ENCODE measurements at regions not wholly inside any gene's neighbourhood (a gene's known extent, or its start where the extent isn't known, plus 50 kb on each side); places are given as distances from the start of the nearest gene placed in this dataset.

DNA sequence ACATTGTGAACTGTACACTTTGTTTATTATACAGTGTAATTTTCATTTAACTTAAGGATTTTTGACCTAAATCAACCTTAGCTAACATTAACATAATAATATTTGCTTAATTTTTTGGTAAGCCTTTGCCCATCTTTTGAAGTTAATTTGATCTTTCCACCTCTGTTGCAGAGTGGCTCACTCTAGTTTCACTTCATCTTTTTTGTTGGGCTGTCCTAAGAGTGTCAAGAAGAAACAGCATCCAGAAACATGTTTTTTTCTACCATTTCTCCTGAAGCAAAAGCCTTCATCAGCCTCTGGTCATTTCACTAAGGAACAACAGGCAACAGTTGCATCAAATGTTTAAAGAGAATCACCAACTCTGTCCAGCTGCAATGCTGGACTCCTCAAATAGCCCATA lies 824.7 kb downstream of the REEP3 start:
- TF ChIP-seq SNAI2 (CRISPR knock-in tag; IDR thresholded peaks at IDR 0.05): no peak
- TF ChIP-seq, protein P1, sequence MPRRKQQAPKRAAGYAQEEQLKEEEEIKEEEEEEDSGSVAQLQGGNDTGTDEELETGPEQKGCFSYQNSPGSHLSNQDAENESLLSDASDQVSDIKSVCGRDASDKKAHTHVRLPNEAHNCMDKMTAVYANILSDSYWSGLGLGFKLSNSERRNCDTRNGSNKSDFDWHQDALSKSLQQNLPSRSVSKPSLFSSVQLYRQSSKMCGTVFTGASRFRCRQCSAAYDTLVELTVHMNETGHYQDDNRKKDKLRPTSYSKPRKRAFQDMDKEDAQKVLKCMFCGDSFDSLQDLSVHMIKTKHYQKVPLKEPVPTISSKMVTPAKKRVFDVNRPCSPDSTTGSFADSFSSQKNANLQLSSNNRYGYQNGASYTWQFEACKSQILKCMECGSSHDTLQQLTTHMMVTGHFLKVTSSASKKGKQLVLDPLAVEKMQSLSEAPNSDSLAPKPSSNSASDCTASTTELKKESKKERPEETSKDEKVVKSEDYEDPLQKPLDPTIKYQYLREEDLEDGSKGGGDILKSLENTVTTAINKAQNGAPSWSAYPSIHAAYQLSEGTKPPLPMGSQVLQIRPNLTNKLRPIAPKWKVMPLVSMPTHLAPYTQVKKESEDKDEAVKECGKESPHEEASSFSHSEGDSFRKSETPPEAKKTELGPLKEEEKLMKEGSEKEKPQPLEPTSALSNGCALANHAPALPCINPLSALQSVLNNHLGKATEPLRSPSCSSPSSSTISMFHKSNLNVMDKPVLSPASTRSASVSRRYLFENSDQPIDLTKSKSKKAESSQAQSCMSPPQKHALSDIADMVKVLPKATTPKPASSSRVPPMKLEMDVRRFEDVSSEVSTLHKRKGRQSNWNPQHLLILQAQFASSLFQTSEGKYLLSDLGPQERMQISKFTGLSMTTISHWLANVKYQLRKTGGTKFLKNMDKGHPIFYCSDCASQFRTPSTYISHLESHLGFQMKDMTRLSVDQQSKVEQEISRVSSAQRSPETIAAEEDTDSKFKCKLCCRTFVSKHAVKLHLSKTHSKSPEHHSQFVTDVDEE (CRISPR knock-in tag; IDR thresholded peaks at IDR 0.05): no peak
- TF ChIP-seq ZC3H10 (CRISPR knock-in tag; IDR thresholded peaks at IDR 0.05): no peak
- TF ChIP-seq OSR1 (CRISPR knock-in tag; IDR thresholded peaks at IDR 0.05): no peak
- TF ChIP-seq GLIS3 (CRISPR knock-in tag; IDR thresholded peaks at IDR 0.05): no peak
- TF ChIP-seq, protein P2, sequence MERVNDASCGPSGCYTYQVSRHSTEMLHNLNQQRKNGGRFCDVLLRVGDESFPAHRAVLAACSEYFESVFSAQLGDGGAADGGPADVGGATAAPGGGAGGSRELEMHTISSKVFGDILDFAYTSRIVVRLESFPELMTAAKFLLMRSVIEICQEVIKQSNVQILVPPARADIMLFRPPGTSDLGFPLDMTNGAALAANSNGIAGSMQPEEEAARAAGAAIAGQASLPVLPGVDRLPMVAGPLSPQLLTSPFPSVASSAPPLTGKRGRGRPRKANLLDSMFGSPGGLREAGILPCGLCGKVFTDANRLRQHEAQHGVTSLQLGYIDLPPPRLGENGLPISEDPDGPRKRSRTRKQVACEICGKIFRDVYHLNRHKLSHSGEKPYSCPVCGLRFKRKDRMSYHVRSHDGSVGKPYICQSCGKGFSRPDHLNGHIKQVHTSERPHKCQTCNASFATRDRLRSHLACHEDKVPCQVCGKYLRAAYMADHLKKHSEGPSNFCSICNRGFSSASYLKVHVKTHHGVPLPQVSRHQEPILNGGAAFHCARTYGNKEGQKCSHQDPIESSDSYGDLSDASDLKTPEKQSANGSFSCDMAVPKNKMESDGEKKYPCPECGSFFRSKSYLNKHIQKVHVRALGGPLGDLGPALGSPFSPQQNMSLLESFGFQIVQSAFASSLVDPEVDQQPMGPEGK (CRISPR knock-in tag; IDR thresholded peaks at IDR 0.05; ENCODE audit: borderline replicate concordance): no peak
- TF ChIP-seq ARNTL (CRISPR knock-in tag; IDR thresholded peaks at IDR 0.05; ENCODE audit: borderline replicate concordance, low read depth): no peak
- TF ChIP-seq TOX (CRISPR knock-in tag; IDR thresholded peaks at IDR 0.05; ENCODE audit: borderline replicate concordance): no peak
- no peak for TF ChIP-seq BACH2 (CRISPR knock-in tag; IDR thresholded peaks at IDR 0.05; ENCODE audit: borderline replicate concordance)
- no peak for TF ChIP-seq ESRRG (CRISPR knock-in tag; IDR thresholded peaks at IDR 0.05)

DNA sequence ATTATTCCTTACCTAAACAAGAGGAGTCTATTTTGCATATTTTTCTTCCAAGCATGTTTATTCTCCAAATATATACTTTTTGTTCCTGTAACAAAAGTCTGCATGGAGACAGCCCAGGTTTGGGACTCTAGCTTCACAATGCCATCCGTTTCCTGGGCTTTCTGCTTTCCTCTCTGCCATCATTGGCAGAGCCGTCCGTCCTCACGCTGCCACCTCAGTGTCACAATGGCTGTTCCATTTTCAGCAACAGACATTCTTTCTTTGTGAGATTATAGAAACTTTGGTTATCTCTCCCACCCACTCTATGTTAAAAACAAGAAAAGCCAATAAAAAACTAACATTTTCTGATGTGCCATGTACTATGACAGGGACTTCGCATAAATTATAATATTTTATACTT lies 825.2 kb downstream of the REEP3 start:
- ATAC-seq: no peak

More for the DNA sequence above, 824.7 kb downstream of the REEP3 start:
- no peak for ATAC-seq

More for the DNA sequence above, 825.2 kb downstream of the REEP3 start:
- no peak for TF ChIP-seq RARB (CRISPR knock-in tag; IDR thresholded peaks at IDR 0.05)
- TF ChIP-seq ZFP30 (CRISPR knock-in tag; IDR thresholded peaks at IDR 0.05): no peak
- no peak for TF ChIP-seq GLIS3 (CRISPR knock-in tag; IDR thresholded peaks at IDR 0.05)
- TF ChIP-seq TOX (CRISPR knock-in tag; IDR thresholded peaks at IDR 0.05; ENCODE audit: borderline replicate concordance): no peak
- no peak for TF ChIP-seq BACH2 (CRISPR knock-in tag; IDR thresholded peaks at IDR 0.05; ENCODE audit: borderline replicate concordance)
- no peak for TF ChIP-seq PPARA (CRISPR knock-in tag; IDR thresholded peaks at IDR 0.05; ENCODE audit: borderline replicate concordance)
- TF ChIP-seq, protein P3, sequence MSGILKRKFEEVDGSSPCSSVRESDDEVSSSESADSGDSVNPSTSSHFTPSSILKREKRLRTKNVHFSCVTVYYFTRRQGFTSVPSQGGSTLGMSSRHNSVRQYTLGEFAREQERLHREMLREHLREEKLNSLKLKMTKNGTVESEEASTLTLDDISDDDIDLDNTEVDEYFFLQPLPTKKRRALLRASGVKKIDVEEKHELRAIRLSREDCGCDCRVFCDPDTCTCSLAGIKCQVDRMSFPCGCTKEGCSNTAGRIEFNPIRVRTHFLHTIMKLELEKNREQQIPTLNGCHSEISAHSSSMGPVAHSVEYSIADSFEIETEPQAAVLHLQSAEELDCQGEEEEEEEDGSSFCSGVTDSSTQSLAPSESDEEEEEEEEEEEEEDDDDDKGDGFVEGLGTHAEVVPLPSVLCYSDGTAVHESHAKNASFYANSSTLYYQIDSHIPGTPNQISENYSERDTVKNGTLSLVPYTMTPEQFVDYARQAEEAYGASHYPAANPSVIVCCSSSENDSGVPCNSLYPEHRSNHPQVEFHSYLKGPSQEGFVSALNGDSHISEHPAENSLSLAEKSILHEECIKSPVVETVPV (CRISPR knock-in tag; IDR thresholded peaks at IDR 0.05): no peak
- TF ChIP-seq, protein P1 (CRISPR knock-in tag; IDR thresholded peaks at IDR 0.05): no peak
- no peak for TF ChIP-seq ZC3H10 (CRISPR knock-in tag; IDR thresholded peaks at IDR 0.05)
- TF ChIP-seq ARNTL (CRISPR knock-in tag; IDR thresholded peaks at IDR 0.05; ENCODE audit: borderline replicate concordance, low read depth): no peak
- TF ChIP-seq, protein P2 (CRISPR knock-in tag; IDR thresholded peaks at IDR 0.05; ENCODE audit: borderline replicate concordance): no peak
- no peak for TF ChIP-seq ESRRG (CRISPR knock-in tag; IDR thresholded peaks at IDR 0.05)
- TF ChIP-seq SNAI2 (CRISPR knock-in tag; IDR thresholded peaks at IDR 0.05): no peak
- TF ChIP-seq ZNF70 (CRISPR knock-in tag; IDR thresholded peaks at IDR 0.05): no peak
- TF ChIP-seq ZNF8 (CRISPR knock-in tag; IDR thresholded peaks at IDR 0.05): no peak
- no peak for TF ChIP-seq TCF4 (CRISPR knock-in tag; IDR thresholded peaks at IDR 0.05; ENCODE audit: borderline replicate concordance)
- TF ChIP-seq CSDC2 (CRISPR knock-in tag; IDR thresholded peaks at IDR 0.05): no peak
